ENCODE measurements at regions not wholly inside any gene's neighbourhood (a gene's known extent, or its start where the extent isn't known, plus 50 kb on each side); places are given as distances from the start of the nearest gene placed in this dataset.
A peak's percentile ranks its signal among the peaks of the same experiment; 100 is the strongest.

DNA sequence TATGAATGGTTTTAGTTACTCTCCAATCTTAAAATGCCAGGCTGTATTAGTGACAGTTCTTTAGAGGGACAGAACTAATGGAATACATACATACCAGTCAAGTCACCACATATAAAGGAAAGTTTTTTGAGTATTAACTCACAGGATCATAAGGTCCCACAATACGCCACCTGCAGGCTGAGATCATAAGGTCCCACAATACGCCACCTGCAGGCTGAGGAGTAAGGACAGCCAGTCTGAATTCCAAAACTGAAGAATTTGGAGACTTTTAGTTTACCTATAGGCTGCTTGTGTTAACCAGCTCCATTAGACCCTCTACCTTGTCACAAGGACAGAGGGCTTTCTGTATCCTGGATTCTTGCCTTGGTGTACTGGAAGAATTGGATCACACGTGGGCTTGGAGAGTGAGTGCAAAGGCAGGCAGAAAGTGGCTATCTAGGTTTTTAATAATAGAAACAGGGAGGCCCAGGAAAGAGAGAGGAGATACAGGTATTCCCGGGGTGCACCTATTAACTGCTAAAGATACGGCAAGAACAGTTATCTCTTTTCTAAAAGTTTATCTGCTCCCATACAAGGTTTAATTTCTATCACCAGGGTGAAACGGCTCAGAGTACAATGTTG lies 234.9 kb upstream of the CYRIA start:
- no peak for DNase-seq

DNA sequence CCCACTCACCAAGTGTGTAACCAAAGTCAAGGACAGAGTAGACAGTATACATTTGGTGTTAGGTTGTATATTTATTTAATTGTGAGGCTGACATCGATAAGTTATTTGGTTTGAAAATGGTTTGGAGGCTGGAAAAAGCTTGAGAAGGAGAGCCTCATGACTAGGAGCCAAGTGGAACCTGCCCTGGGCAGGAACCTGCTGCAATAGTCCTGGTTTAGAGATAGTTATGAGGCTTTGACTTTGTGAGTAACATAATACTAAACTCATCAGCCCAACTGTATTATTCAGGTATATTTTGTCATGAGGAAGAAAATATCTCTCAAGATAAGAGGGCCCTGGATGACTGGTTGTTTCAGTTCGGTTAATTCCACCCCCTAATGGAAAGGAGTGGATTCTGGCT lies 234.3 kb upstream of the CYRIA start:
- DNase-seq: no peak

DNA sequence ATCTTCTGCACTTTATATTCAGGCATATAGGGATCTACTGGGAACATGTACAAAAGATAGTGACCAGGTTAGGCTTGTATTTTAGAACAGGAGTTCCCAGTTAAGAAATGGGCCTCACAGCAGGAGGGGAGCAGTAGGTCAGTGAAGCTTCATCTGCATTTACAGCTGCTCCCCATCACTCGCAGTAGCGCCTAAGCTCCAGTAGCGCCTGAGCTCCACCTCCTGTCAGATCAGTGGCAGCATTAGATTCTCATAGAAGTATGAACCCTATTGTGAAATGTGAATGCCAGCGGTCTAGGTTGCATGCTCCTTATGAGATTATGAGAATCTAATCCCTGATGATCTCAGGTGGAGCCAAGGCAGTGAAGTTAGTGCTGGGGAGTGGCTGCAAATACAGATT lies 224.4 kb upstream of the CYRIA start:
- peak in 1 of 2 donors; percentile 6 for DNase-seq

DNA sequence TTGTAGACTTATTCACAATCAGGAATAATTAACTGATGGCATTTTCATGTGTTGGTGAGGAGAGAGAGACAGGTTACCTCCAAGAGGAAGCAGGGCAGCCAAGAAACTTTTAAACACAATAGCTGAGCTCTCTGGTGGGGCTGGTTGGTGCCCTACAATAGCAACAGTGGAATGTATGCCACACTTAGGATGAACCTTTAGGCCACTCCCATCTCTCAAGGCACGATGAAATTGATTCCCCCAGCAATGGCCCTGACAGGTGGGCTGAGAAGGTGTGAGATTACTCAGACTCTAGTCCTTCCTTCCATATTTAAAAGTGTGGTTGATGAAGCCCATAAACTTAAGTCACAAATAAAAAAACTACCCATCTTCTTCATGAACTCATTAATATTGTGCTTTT lies 219.4 kb upstream of the CYRIA start:
- DNase-seq: no peak

DNA sequence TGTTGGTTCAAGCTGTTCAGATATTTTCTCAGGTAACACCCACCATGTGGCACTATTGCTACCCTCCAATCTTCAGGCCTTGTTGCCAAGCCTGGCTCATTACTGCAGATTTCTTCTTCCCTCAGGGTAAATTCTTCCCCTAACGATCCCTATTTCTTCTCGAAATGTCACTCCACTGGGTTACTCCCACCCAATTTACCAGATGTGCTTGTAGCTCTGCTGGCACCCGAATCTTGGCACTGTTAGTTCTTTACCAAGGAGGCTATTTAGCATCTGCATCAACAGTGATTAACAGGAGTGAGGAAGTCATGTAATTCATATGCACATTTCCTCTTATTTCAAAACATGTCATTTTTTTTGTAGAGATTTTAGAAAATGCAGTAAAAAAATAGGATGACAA lies 217.1 kb upstream of the CYRIA start:
- DNase-seq: no peak

DNA sequence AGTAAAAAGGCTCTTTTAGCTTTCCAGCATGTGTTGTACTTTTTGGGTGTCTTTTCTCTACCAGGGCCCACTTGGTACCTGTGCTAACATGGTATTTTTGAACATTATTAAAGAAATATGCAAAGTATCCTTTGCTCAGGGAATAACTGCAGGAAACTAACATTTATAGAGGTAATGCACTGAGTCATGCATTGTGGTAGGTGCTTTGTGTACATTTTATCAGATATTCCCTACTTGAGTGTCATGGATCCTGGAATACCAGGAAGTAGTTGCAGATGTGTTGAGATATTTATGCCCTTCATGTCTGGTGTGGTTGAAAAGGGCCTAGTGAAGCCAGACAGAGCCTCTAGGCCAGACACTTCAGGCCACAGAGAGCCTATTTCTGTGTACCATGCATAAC lies 215.5 kb upstream of the CYRIA start:
- DNase-seq: no peak

DNA sequence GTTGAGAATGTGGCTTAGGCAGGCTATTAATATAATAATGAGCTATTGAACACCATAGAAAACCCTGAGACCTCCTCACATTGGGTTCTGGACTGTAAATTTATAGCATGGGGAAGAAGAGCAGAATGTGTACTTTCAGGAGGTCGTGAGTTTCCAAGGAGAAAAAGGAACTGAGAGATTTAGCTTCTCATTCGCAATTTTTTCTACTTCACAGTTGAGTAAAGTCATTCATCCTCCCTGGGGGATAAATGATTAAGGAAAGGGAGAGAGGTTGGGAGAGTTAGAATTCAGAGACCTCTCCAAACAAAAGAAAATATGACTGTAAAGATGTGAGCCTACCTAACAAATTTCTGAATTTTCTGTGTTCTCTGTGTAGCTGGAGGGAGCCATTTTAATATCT lies 205.8 kb upstream of the CYRIA start:
- no peak for DNase-seq

DNA sequence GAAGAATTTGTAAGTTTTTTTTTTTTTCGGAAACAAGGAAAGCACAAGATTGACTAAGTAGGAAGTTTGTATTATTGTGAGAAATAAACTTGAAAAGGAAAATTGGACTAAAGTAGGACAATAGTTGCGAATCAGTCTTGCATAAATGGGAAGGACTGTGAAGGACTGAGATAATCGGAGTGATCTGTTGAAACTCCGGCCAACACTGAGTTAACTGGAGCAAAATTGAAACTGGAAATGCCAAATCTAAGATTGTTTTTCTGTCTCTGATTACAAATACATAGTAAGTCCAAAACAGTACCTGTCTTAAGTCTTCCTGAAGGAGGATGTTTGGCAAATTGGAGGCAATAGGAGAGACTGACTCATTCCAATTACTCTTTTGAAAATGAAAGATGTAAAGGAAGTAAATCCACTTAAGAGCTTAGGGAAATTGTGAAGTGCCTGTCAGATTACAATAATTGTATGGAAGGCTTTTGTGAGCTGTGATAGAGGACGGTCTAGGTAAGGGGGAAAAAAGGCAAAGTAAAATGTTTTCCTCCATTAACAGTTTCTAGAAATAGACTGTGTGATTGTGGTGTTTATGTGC lies 204.9 kb upstream of the CYRIA start:
- no peak for DNase-seq

DNA sequence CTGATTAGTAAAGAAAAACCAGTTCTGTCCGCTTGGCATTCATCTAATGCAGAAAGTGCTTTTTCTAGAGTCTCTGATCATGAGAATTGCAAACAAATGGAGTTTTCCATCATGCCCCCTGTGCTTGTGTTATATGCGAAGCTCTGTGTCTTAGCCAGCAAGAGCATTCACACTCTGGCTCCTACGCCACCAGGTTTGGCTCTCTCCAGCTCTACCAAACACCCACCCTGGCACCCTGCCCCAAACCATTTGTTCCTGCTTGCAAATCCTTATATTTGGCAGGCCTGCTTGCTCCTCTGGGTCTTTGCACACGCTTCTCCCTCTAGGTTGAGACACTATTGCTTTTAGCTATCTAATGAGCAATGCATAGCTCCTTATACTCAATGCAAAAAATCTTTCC lies 204.1 kb upstream of the CYRIA start:
- DNase-seq: no peak

DNA sequence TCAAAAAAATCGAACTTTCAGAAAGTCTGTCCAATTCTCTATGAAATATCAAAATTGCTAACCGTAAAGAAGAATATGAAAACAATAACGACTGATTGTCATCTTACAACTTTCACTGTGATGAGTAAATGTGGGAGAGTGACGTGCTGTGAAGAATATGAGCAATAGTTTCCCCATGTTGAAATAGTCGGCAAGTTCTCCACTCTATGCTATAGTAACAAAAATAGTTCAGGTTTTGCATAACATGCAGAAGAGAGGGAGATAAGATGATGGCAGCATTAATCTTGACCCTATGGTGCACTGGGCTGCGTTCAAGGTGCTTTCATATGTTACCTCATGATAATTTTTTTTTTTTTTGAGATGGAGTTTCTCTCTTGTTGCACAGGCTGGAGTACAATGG lies 196.8 kb upstream of the CYRIA start:
- DNase-seq: no peak

DNA sequence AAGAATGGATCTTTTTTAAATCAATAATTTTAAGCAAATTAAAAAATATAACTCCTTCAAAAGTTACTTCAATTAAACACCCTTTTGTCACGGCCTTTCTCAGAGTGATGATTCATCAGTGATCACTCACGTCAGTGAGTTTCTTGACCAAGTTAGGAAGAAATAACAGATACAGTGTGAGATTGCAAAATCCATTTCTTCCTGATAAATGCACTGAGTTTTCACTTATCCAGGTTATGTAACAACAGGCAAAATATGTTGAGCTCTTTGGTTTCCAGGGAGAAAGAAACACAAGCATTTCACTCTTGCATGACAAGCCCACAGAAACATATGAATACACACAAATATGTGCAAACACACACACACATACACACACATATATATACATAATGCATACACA lies 195.9 kb upstream of the CYRIA start:
- DNase-seq: no peak

DNA sequence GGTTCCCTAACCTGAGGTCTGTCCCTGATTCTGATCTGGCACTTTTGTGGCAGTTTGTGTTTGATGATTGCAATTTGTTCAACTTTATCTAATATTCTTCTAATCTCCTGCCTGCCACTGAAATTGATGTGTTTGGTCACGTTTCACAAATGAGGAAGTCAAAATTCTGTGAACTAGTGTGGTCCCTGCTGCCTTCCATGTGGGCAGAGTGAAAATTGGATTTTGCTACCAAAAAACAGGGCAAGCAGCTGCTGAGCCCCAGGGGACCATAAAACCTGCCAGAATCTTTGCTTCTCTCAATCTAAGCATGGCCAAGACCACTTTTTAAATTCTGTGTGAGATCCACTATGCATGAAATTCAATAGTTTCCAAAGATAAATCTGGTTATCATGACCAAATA lies 195.5 kb upstream of the CYRIA start:
- no peak for DNase-seq

DNA sequence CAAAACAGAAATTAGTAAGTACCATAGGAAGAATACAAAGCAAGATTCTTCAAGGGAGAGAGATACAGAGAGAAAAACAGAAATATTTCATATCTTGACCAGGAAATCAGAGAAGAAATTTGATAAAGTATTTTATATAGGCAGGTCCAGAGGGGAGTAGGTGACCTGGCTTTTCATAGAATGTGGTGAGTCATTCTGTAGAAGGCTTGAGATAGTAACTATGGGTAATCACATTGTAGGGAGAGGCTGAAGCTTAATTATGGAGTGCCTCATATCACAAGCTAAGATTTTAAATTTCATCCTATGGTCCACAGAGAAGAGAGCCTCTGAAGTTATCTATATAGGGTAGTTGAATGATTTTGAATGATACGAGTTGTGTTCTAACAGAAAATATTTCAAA lies 195.0 kb upstream of the CYRIA start:
- no peak for DNase-seq

DNA sequence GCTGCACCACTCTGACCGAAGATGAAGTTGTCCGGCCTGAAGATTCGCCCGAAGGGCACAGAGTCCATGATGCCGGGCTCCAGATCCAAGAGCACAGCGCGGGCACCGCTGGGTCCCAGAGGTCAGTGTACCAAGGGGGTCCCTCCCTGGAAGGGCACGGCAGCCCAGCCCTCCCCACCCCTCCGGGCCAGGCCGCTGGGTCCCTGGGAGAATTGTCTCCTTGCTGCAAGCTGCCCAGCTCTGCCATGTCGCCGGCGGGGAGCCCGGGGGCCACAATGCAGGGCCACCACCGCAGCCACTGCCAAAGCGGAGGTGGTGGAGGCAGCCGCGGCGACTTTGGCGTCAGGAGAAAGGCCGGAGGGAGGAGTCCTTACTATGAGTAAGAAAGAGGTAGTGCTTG lies 189.5 kb upstream of the CYRIA start:
- DNase-seq: no peak

DNA sequence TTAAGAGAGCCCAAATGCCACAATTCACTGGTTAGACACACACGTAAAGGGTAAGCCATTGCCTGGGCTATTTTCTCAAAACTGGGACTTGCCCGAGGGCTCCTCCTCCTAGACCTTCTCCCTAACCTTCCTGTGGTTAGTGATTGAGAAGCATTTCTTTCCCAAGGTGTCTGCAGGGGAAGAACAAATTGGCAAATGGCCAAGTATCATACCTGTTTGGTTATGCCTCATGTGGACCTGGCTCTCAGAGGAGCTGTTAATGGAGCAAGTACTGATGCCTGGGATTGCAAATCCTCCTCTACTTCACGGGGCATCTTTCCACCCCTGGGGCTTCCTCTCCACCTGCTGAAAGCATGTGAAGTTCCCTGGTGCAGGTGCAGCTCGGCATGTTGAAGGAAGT lies 187.5 kb upstream of the CYRIA start:
- DNase-seq: no peak

DNA sequence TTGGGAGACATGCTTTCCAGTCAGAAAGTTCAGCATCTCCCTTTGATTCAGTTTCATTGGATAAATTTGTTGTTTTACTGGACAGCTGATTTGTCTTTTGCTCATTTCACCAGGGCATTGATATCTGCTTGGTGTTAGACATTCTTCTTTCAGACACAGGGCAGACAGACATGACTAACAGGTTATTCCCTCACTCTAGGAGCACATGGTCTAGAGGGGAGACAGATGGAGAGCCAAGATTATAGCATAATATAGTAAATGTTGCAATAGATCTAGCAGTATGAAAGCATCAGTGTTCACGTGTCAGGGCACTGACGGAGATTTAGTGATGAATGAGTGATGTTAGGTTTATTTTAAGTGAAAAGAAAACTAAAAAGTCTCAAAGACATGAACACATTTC lies 187.0 kb upstream of the CYRIA start:
- no peak for DNase-seq

DNA sequence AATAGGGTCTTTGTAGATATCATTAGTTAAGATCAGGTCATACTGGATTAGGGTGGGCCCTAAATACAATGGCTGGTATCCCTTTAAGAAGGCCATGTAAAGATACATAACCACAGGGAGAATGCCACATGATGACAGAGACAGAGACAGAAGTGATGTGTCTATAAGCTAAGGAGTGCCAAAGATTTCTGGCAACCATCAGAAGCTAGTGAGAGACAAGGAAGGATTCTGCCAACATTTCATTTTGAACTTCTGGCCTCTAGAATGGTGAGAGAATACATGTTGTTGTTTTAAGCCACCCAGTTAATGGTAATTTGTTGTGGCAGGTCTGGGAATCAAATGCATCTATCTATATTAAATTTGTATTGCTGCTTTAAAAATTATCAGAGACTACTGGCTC lies 185.5 kb upstream of the CYRIA start:
- no peak for DNase-seq

DNA sequence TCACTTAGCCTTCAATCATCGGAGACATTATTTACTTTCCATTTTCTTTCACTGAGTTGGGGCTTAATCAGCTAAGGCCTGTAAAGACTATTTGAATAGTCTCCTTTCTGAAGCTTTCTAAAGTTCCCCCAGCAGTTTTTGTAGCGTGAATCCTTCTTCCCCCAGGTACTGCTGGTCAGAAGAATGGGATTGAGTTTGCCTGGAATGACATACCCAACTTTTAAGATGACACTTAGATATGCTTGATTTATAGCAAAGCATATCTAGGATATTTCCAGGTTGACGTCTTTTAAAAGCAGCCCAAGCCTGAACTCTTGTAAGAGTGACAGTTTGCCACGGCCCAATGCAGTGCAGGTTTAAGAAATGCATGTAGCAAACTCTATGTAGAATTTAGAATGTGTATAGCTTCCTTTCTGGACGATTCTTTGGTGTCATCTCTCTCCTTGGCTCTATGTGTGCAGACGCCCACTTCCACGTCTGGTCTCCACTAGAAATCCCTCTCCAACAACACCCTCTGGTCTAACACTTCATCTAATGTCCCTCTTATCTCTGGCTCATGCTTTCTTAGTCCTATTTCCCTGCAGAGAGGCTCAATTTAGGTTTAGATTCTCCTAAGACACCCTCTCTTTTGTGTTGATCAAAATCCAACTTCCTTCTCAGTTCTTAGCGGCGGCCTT lies 175.0 kb upstream of the CYRIA start:
- DNase-seq: no peak

DNA sequence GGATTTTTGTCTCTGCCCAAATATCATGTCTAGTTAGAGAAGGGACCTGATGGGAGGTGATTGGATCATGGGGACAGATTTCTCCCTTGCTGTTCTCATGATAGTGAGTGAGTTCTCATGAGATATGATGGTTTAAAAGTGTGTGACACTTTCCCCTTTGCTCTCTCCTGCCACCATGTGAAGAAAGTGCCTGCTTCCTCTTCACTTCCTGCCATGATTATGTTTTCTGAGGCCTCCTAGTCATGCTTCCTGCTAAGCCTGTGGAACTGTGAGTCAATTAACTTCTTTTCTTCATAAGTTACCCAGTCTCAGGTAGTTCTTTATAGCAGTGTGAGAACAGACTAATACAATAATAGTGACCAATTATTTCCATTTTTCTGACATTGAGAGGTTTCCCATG lies 167.3 kb upstream of the CYRIA start:
- no peak for DNase-seq

DNA sequence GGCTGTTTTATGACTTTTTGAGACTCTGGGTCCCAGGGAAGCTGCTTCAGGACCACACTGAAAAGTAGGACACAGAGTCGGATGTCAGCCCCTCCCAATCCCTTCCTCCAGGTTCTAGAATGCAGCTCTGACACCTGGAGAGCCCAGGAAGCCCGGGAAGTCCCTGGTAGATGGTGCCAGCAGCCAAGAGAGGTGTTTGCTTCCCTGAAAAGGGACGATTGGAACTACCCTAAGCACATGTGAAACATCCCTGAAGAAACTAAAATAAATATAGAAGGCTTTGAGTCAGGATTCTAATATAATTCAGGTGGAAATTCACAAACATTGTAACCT lies 163.2 kb upstream of the CYRIA start:
- no peak for DNase-seq

DNA sequence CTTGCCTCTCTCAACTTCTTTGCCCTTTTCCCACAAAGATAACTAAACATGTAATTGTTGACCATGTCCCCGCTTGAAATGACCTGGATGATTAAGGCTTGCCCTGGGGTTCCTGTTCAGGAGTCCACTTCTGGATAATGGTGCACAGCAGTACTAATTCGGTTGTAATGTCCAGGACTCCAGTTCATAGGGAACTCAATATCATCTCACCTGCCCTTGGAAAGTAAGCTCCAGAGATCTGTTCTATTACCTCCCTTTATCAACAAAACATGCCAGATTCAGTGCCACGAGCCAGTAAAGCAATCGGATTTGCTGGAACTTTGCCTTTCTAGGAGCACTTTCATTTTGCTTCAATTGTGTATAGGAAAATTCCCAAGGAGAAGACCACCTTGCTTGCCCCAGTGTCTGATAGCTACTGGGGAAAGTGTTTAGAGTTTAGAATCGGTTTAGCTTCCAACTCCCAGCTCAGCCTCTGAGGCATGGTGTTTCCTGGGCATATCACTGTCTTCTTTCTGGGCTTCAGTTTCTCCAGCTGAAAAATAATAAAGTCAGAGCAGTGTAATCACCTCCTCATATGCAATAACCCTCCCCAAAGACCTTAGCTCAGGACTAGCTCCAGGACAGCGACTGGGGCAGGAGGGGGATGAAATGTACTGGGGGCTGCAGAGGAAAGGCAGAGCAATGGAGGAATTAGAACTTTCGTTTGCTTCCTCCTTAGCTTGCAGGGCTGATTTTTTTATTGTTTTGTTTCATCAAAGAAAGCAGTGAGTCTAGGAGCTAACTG lies 162.6 kb upstream of the CYRIA start:
- no peak for DNase-seq

DNA sequence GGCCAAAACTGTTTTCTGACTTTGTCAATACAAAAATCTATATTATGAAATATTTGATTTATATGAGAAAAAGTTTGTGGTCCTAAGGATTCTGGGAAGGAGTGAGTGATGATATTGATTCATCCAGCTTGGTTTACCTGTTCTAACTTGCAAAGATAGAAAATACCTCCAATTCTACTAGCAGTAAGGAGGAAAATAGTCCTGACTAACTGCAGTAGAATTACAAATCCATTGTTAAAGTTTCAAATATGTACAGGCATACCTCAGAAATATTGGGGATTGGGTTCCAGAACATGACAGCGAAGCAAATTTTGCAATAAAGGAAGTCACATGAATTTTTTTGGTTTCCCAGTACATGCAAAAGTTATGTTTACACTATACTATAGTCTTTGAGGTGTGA lies 158.8 kb upstream of the CYRIA start:
- no peak for DNase-seq

DNA sequence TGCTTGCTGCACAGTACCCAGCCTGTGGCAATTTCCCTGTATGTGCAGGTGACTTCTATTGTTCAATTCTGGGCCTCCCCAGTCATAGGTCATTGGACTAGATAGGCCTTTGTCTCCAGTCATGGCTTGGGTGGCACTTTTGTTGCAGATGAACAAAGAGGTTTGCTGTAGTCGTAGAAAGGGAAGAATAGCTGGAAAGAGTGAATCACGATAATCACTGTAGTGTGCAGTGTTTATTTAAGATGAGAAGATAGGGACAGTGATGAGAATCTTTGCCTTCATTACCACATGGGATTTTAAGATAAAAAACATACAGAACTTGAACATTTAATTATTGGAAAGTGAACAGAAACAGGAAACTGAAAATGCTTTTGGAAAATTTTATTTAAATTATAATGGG lies 156.1 kb upstream of the CYRIA start:
- no peak for DNase-seq
